HepG2 (cell line): ENCODE measurements at regions not wholly inside any gene's neighbourhood (a gene's known extent, or its start where the extent isn't known, plus 50 kb on each side); places are given as distances from the start of the nearest gene placed in this dataset.
A peak's percentile ranks its signal among the peaks of the same experiment; 100 is the strongest.

ENCODE experiments used
- ATAC-seq: fragments of 200-7000 bp; cut with Tn5 transposase; 3 replicates; pipeline ENCODE4 v1.9.1; 2020; ENCODE audit warnings: mild to moderate bottlenecking, moderate library complexity
- BruUV-seq: library from RNA; stranded (reverse); fragments of 400-500 nt; replicated peaks from 2 replicates; lab custom pipeline; 2021; lab: Mats Ljungman, UMichigan
- CTCF ChIA-PET: fragments of 300-600 bp; formaldehyde crosslinking; extraction: SDS; loops from one replicate; lab custom pipeline; 2021; ENCODE audit warnings: low total read pairs, inconsistent platforms, low intra/inter-chr PET ratio; lab: Yijun Ruan, JAX
- POLR2A ChIA-PET: fragments of 350-600 bp; sonication (Branson Sonifier 250); formaldehyde crosslinking; loops from one replicate; lab custom pipeline; 2020; ENCODE audit warnings: antibody characterized with exemption, inconsistent platforms; lab: Yijun Ruan, JAX
- DNase-seq: peaks from one replicate; pipeline ENCODE4 v3.0.0-alpha.2; 2015; ENCODE audit warnings: low spot score
- FAIRE-seq: peaks from 3 replicates; lab custom pipeline; 2011; peaks lifted over from hg19 to GRCh38; lab: Jason Lieb, UNC
- H2AFZ ChIP-seq: one replicate; pipeline ENCODE4 v1.6.1; 2011; ENCODE audit warnings: low read length, inconsistent platforms
- H3K27ac ChIP-seq: fragments of 300-600 bp; 3 replicates; pipeline ENCODE4 v1.8.0; 2011; ENCODE audit warnings: mixed run types, mild to moderate bottlenecking, mixed read lengths, low read length, inconsistent platforms; ENCODE audit not compliant: insufficient read depth; ENCODE audit errors: extremely low read length
- H3K27me3 ChIP-seq, 2 experiments: fragments of 200-600 bp in 1 of 2; 2 replicates in 1 of 2; 3 replicates in 1 of 2; pipeline versions ENCODE4 v1.6.0 to v1.8.0; 2011; ENCODE audit warnings: low read length in 2 of 2, mild to moderate bottlenecking in 2 of 2, moderate library complexity in 2 of 2, inconsistent platforms in 1 of 2; ENCODE audit not compliant: insufficient read depth in 2 of 2, control insufficient read depth in 1 of 2
- H3K36me3 ChIP-seq, 2 experiments: fragments of 200-600 bp in 1 of 2; replicated peaks in 1 of 2; 2 replicates in 1 of 2; 3 replicates in 1 of 2; pipeline versions ENCODE4 v1.5.1 to v1.8.0; 2011; ENCODE audit warnings: low read length in 2 of 2, inconsistent platforms in 1 of 2; ENCODE audit not compliant: insufficient read depth in 2 of 2, control insufficient read depth in 1 of 2
- H3K4me1 ChIP-seq: 2 replicates; pipeline ENCODE4 v1.5.1; 2012; ENCODE audit warnings: low read length, inconsistent platforms; ENCODE audit not compliant: insufficient read depth
- H3K4me2 ChIP-seq: 2 replicates; pipeline ENCODE4 v1.6.0; 2011; ENCODE audit warnings: low read depth, low read length, inconsistent platforms
- H3K4me3 ChIP-seq, 3 experiments: fragments of 200-600 bp in 1 of 3; sonication (generic), shearing (Covaris generic) in 1 of 3; replicated peaks in 1 of 3; 2 replicates each; pipeline ENCODE4 v1.5.1; 2011 to 2016; ENCODE audit warnings: low read length in 3 of 3, inconsistent platforms in 2 of 3, low read depth in 2 of 3, mild to moderate bottlenecking in 2 of 3, control low read depth in 1 of 3, mixed read lengths in 1 of 3; ENCODE audit not compliant: insufficient read depth in 1 of 3
- H3K79me2 ChIP-seq: one replicate; pipeline ENCODE4 v1.6.1; 2011; ENCODE audit warnings: low read length, inconsistent platforms; ENCODE audit not compliant: insufficient read depth
- H3K9ac ChIP-seq: 2 replicates; pipeline ENCODE4 v1.6.0; 2011; ENCODE audit warnings: mild to moderate bottlenecking, low read depth, low read length, inconsistent platforms; ENCODE audit not compliant: insufficient read depth
- H3K9me3 ChIP-seq: 2 replicates; pipeline ENCODE4 v1.5.1; 2012; ENCODE audit warnings: mild to moderate bottlenecking, low read length
- H4K20me1 ChIP-seq: 2 replicates; pipeline ENCODE4 v1.6.0; 2011; ENCODE audit warnings: inconsistent platforms, mild to moderate bottlenecking, low read length, moderate library complexity; ENCODE audit not compliant: insufficient read depth
- FOSL2 ChIP-seq: sonication (generic); formaldehyde crosslinking; IDR thresholded peaks from 2 replicates; pipeline ENCODE4 v1.4.0; 2020; ENCODE audit warnings: missing genetic modification reagents
- SOX5 ChIP-seq: IDR thresholded peaks from 2 replicates; pipeline ENCODE4 v1.6.1; 2016; ENCODE audit warnings: borderline replicate concordance
- ZNF350 ChIP-seq: sonication (generic); formaldehyde crosslinking; IDR thresholded peaks from 2 replicates; pipeline ENCODE4 v1.4.0; 2020; ENCODE audit warnings: mild to moderate bottlenecking, low read depth, missing genetic modification reagents, borderline replicate concordance
- WGBS: methylation state at CpG from one replicate; pipeline ENCODE4 v1.1.6; 2017; ENCODE audit warnings: low lambda C conversion rate; 5-methylcytosine and 5-hydroxymethylcytosine counted together
- in situ Hi-C: cut with HindIII; loops from 2 replicates; pipeline ENCODE4 v1.10.0; 2017; ENCODE audit warnings: low pct_unique_long_range_greater_than_20kb; ENCODE audit not compliant: extremely low pct_ligation_motif_present
- intact Hi-C: fragments of 100-400 bp; cut with micrococcal nuclease; formaldehyde crosslinking; loops from one replicate; pipeline ENCODE4 v1.10.0; 2022; ENCODE audit not compliant: unreplicated experiment
- TF ChIP-seq, protein P1 (sequence below): sonication (generic); formaldehyde crosslinking; IDR thresholded peaks from 2 replicates; pipeline ENCODE4 v1.8.1; 2023; ENCODE audit warnings: missing genetic modification reagents, mild to moderate bottlenecking, borderline replicate concordance

DNA sequence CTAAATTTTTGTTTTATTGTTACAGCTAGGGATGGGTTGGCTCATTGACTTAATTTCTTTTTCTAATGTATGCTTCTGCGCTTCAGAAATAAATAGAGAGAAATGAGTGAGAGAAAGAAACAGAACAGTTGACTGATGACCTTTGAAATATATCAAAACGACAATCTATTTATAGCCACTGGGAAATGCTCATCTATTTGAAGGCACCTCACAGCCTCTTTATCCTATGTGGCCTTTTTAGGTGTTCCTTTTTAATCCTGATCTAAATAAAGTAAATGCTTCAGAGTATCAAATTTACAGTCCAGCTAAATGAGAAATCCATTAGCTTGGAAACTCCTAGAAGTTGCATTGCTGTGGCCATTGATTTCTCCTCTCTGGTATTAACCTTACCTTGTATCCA lies 943.5 kb upstream of the CITED2 start:
- 41% methylated on average over 2 of the region's 2 CpGs for WGBS
- Histone ChIP-seq H4K20me1 (no peaks in the 10 kb centered on the region), H3K4me3 (no peak overlapping the region), H3K27ac (no peak overlapping the region), H3K36me3 (no peaks in the 10 kb centered on the region), H3K4me1 (peaks cover 23% of the 10 kb centered on the region), H3K27me3 (no peaks in the 10 kb centered on the region), H3K4me2 (no peak overlapping the region), H3K79me2 (no peaks in the 10 kb centered on the region), H3K9ac (no peak overlapping the region), H3K9me3 (peaks cover 18% of the 10 kb centered on the region), H2AFZ (no peak overlapping the region)
- no peak for FAIRE-seq
- CTCF ChIA-PET: no interaction called here
- no TSS peak for BruUV-seq
- ATAC-seq: no peak
- intact Hi-C loops (no loop called here), in situ Hi-C loops (no loop called here)
- TF ChIP-seq ZNF350 (CRISPR knock-in tag): no peak
- POLR2A ChIA-PET: no interaction called here
- DNase-seq: no peak

DNA sequence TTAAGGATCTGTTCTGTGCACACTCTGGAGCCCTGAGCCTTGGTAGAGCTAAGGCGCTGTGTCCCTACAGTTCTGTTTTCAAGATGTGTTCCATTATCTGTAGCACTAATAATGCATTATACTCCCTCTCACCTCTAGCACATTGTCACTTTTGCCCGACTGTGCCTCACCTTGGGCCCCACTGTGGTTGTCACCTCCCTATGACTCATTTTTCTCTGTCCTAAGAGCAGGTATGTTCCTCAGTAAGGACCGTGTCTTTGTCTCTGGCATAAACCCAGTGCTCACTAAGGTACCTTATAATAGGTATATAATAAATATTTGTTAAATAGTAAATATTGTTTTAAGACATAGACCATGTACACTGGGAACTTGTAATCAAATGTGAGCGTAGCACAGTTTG lies 942.5 kb upstream of the CITED2 start:
- Histone ChIP-seq H3K27me3 (no peaks in the 10 kb centered on the region; a peak in 1 of 5 replicates), H3K27ac (no peak overlapping the region), H2AFZ (no peak overlapping the region), H3K9me3 (peaks cover 18% of the 10 kb centered on the region), H3K4me1 (peaks cover 23% of the 10 kb centered on the region), H3K36me3 (no peaks in the 10 kb centered on the region), H3K4me3 (no peak overlapping the region), H3K9ac (no peak overlapping the region), H3K79me2 (no peaks in the 10 kb centered on the region), H4K20me1 (no peaks in the 10 kb centered on the region), H3K4me2 (no peak overlapping the region)
- ChIA-PET CTCF (no interaction called here), POLR2A (no interaction called here)
- DNase-seq (no peak), FAIRE-seq (no peak), ATAC-seq (no peak)
- in situ Hi-C loops: no loop called here
- no TSS peak for BruUV-seq
- intact Hi-C loops: no loop called here
- TF ChIP-seq SOX5 (CRISPR knock-in tag): no peak
- TF ChIP-seq, protein P1, sequence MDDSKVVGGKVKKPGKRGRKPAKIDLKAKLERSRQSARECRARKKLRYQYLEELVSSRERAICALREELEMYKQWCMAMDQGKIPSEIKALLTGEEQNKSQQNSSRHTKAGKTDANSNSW (CRISPR knock-in tag): no peak
- peak; percentile 55 for TF ChIP-seq FOSL2 (CRISPR knock-in tag)
- 19% methylated on average over 4 of the region's 4 CpGs for WGBS
